ENCODE measurements at regions not wholly inside any gene's neighbourhood (a gene's known extent, or its start where the extent isn't known, plus 50 kb on each side); places are given as distances from the start of the nearest gene placed in this dataset.

- peaks cover 8% of the 10 kb centered on the region for H3K4me1 ChIP-seq
- no peak overlapping the region for H3K4me3 ChIP-seq
- peaks cover 8% of the 10 kb centered on the region for H3K9me3 ChIP-seq (replicated peaks)
- H3K36me3 ChIP-seq: no peaks in the 10 kb centered on the region
- no peak for TF ChIP-seq CTCF (IDR thresholded peaks at IDR 0.05; ENCODE audit: borderline replicate concordance)
- no peak for DNase-seq
- no peak overlapping the region for H3K27ac ChIP-seq (replicated peaks)
- intact Hi-C loops (cut with micrococcal nuclease): no loop called here
- peaks cover 84% of the 10 kb centered on the region for H3K27me3 ChIP-seq (ENCODE audit: low read depth)
Observed at GRCh38 chr22:27273436-27273835, 528.1 kb downstream of the MN1 start.

- no peak for TF ChIP-seq CTCF (IDR thresholded peaks at IDR 0.05; ENCODE audit: borderline replicate concordance)
Observed at GRCh38 chr22:27273853-27274252, 527.7 kb downstream of the MN1 start.

GRCh38 chr22:27274770-27275449 is 526.6 kb downstream of the MN1 start:
- H3K9me3 ChIP-seq (replicated peaks): peaks cover 8% of the 10 kb centered on the region
- peaks cover 93% of the 10 kb centered on the region for H3K27me3 ChIP-seq (ENCODE audit: low read depth)
- H3K36me3 ChIP-seq: no peaks in the 10 kb centered on the region
- TF ChIP-seq CTCF (IDR thresholded peaks at IDR 0.05; ENCODE audit: borderline replicate concordance): no peak
- no peak overlapping the region for H3K4me3 ChIP-seq
- peaks cover 8% of the 10 kb centered on the region for H3K4me1 ChIP-seq
- H3K27ac ChIP-seq (replicated peaks): no peak overlapping the region
- DNase-seq: no peak
- intact Hi-C loops (cut with micrococcal nuclease): no loop called here

More at GRCh38 chr22:27273853-27274252, 527.7 kb downstream of the MN1 start:
- H3K4me1 ChIP-seq: peaks cover 8% of the 10 kb centered on the region
- H3K27me3 ChIP-seq (ENCODE audit: low read depth): peaks cover 88% of the 10 kb centered on the region
- peaks cover 8% of the 10 kb centered on the region for H3K9me3 ChIP-seq (replicated peaks)
- no peak overlapping the region for H3K27ac ChIP-seq (replicated peaks)
- intact Hi-C loops (cut with micrococcal nuclease): no loop called here
- no peak for DNase-seq
- no peaks in the 10 kb centered on the region for H3K36me3 ChIP-seq
- H3K4me3 ChIP-seq: no peak overlapping the region

GRCh38 chr22:27278946-27279345 is 522.6 kb downstream of the MN1 start:
- intact Hi-C loops (cut with micrococcal nuclease): no loop called here
- H3K4me3 ChIP-seq: no peak overlapping the region
- peaks cover 8% of the 10 kb centered on the region for H3K9me3 ChIP-seq (replicated peaks)
- H3K27ac ChIP-seq (replicated peaks): no peak overlapping the region
- no peaks in the 10 kb centered on the region for H3K4me1 ChIP-seq
- no peak for DNase-seq
- H3K36me3 ChIP-seq: no peaks in the 10 kb centered on the region
- H3K27me3 ChIP-seq (ENCODE audit: low read depth): peaks cover 67% of the 10 kb centered on the region
- no peak for TF ChIP-seq CTCF (IDR thresholded peaks at IDR 0.05; ENCODE audit: borderline replicate concordance)

GRCh38 chr22:27283240-27283639 is 518.3 kb downstream of the MN1 start:
- intact Hi-C loops (cut with micrococcal nuclease): no loop called here
- no peak overlapping the region for H3K4me3 ChIP-seq
- no peak overlapping the region for H3K27ac ChIP-seq (replicated peaks)
- H3K27me3 ChIP-seq (ENCODE audit: low read depth): peaks cover 45% of the 10 kb centered on the region
- no peaks in the 10 kb centered on the region for H3K4me1 ChIP-seq
- DNase-seq: no peak
- no peaks in the 10 kb centered on the region for H3K36me3 ChIP-seq
- H3K9me3 ChIP-seq (replicated peaks): no peaks in the 10 kb centered on the region
- TF ChIP-seq CTCF (IDR thresholded peaks at IDR 0.05; ENCODE audit: borderline replicate concordance): no peak

All from left ventricle myocardium inferior (tissue), 1 donor.